HG02938 (cell line): ENCODE measurements at regions not wholly inside any gene's neighbourhood (a gene's known extent, or its start where the extent isn't known, plus 50 kb on each side); places are given as distances from the start of the nearest gene placed in this dataset.
"Not testable (repeated sequence)": the region's sequence is repeated elsewhere in the genome, so short reads cannot be mapped to it uniquely, and the experiment has no call there.

Experiments used
- ATAC-seq: cut with Tn5 transposase; IDR thresholded peaks from one replicate; pipeline ENCODE4 v1.9.1; 2021; ENCODE audit warnings: mild to moderate bottlenecking, moderate library complexity; ENCODE audit not compliant: unreplicated experiment

GRCh38 chr22:22296047-22296446 lies 51.5 kb downstream of the VPREB1 start:
- not testable (repeated sequence) for ATAC-seq

GRCh38 chr22:22297159-22297793 lies 52.7 kb downstream of the VPREB1 start:
- not testable (repeated sequence) for ATAC-seq

- ATAC-seq: not testable (repeated sequence)
These were observed 53.4 kb downstream of the VPREB1 start for GRCh38 chr22:22297794-22298653.

GRCh38 chr22:22298654-22299009 lies 54.0 kb downstream of the VPREB1 start:
- not testable (repeated sequence) for ATAC-seq

- not testable (repeated sequence) for ATAC-seq
These were observed 55.9 kb downstream of the VPREB1 start for GRCh38 chr22:22300511-22300910.

- not testable (repeated sequence) for ATAC-seq
These were observed 56.4 kb downstream of the VPREB1 start for GRCh38 chr22:22300946-22301345.

- ATAC-seq: no peak
These were observed 72.0 kb downstream of the VPREB1 start for GRCh38 chr22:22316589-22316988.

- ATAC-seq: no peak
These were observed 74.3 kb downstream of the VPREB1 start for GRCh38 chr22:22318723-22319465.

GRCh38 chr22:22321743-22322611 lies 77.4 kb downstream of the VPREB1 start:
- ATAC-seq: peak; percentile 85

GRCh38 chr22:22322792-22323191 lies 78.2 kb downstream of the VPREB1 start:
- ATAC-seq: no peak

- no peak for ATAC-seq
These were observed 83.1 kb downstream of the VPREB1 start for GRCh38 chr22:22327723-22328122.

GRCh38 chr22:22329792-22330191 lies 85.2 kb downstream of the VPREB1 start:
- ATAC-seq: no peak

- ATAC-seq: not testable (repeated sequence)
These were observed 91.1 kb downstream of the VPREB1 start for GRCh38 chr22:22335640-22336039.

GRCh38 chr22:22336333-22336732 lies 91.7 kb downstream of the VPREB1 start:
- not testable (repeated sequence) for ATAC-seq

- not testable (repeated sequence) for ATAC-seq
These were observed 94.2 kb downstream of the VPREB1 start for GRCh38 chr22:22338778-22339177.

GRCh38 chr22:22341736-22342135 lies 97.2 kb downstream of the VPREB1 start:
- no peak for ATAC-seq

- ATAC-seq: no peak
These were observed 98.4 kb downstream of the VPREB1 start for GRCh38 chr22:22342697-22343580.

GRCh38 chr22:22343581-22344296 lies 99.2 kb downstream of the VPREB1 start:
- no peak for ATAC-seq

GRCh38 chr22:22344430-22344829 lies 99.8 kb downstream of the VPREB1 start:
- no peak for ATAC-seq
